Bronchial epithelial cell (primary cell): ENCODE measurements at regions not wholly inside any gene's neighbourhood (a gene's known extent, or its start where the extent isn't known, plus 50 kb on each side); places are given as distances from the start of the nearest gene placed in this dataset.

Experiments used
- DNase-seq: peaks from one replicate; pipeline ENCODE4 v3.0.0-alpha.2; 2010; ENCODE audit warnings: low read depth
- FAIRE-seq: peaks from 2 replicates; lab custom pipeline; 2011; peaks lifted over from hg19 to GRCh38; lab: Jason Lieb, UNC
- H3K27me3 ChIP-seq: 2 replicates; pipeline ENCODE4 v1.5.1; 2011; ENCODE audit warnings: low read length; ENCODE audit not compliant: control insufficient read depth, insufficient read depth
- H3K36me3 ChIP-seq: 2 replicates; pipeline ENCODE4 v1.5.1; 2011; ENCODE audit warnings: low read length; ENCODE audit not compliant: control insufficient read depth, insufficient read depth
- H3K4me3 ChIP-seq: 2 replicates; pipeline ENCODE4 v1.5.1; 2011; ENCODE audit warnings: mild to moderate bottlenecking, low read depth, low read length, control low read depth
- CTCF ChIP-seq: IDR thresholded peaks from 2 replicates; pipeline ENCODE4 v1.5.1; 2011; ENCODE audit warnings: mild to moderate bottlenecking, moderate library complexity, low read length, control low read depth, inconsistent platforms; ENCODE audit not compliant: insufficient read depth, severe bottlenecking

GRCh38 chr7:12898004-12898403, 210.6 kb downstream of the ARL4A start:
- Histone ChIP-seq H3K27me3 (no peaks in the 10 kb centered on the region), H3K36me3 (no peaks in the 10 kb centered on the region), H3K4me3 (no peak overlapping the region)
- DNase-seq = no peak
- FAIRE-seq = no peak
- TF ChIP-seq CTCF = no peak

- no peak overlapping the region for H3K4me3 ChIP-seq
- FAIRE-seq = no peak
- DNase-seq = no peak
- H3K27me3 ChIP-seq = no peaks in the 10 kb centered on the region
- no peak for TF ChIP-seq CTCF
- H3K36me3 ChIP-seq = no peaks in the 10 kb centered on the region
Observed at GRCh38 chr7:12898620-12899019, 211.2 kb downstream of the ARL4A start.

GRCh38 chr7:12905671-12906070, 218.2 kb downstream of the ARL4A start:
- no peaks in the 10 kb centered on the region for H3K36me3 ChIP-seq
- TF ChIP-seq CTCF = no peak
- FAIRE-seq = no peak
- H3K4me3 ChIP-seq = no peak overlapping the region
- DNase-seq = no peak
- no peaks in the 10 kb centered on the region for H3K27me3 ChIP-seq

DNA sequence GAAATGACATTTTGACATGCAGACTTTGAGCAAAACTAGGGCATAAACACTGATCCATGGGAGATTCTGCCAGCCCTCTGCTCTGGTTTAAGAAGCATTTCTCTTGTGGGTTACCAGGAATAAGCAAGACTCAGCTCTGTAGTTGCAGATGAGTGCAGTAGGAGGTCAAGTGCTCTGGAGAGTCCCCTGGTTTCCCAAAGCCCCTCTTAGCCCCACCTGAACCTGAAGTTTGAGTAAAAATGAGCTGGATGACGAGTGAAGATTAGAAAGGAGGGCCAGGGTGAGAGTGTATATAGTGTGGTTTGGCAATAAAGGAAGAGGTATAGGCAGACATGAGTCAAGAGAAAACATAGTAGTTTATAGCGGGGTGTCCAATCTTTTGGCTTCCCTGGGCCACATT, 220.3 kb downstream of the ARL4A start:
- H3K36me3 ChIP-seq = no peaks in the 10 kb centered on the region
- FAIRE-seq (no peak), DNase-seq (no peak)
- H3K4me3 ChIP-seq = no peak overlapping the region
- H3K27me3 ChIP-seq = no peaks in the 10 kb centered on the region
- no peak for TF ChIP-seq CTCF

DNA sequence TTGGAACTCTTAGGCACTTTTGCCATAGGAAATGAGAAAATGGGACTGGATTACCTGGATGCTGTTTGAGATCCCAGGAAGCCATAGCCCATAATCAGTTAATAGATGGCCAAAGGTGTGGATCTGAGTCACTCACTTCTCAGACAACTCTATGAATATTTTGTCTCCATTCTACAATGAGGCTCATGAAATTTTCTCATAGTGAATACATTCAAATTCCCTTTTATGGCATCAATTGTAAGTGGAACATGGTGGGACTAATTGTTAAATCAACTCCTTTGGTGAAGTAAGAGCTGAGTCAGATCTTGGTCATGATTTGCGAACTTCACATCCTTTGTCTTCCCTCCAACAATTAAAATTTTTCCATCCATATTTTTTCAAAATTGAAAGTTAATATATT, 222.1 kb downstream of the ARL4A start:
- Histone ChIP-seq H3K36me3 (no peaks in the 10 kb centered on the region), H3K27me3 (no peaks in the 10 kb centered on the region), H3K4me3 (no peak overlapping the region)
- no peak for FAIRE-seq
- peak; percentile 93 for DNase-seq
- no peak for TF ChIP-seq CTCF

DNA sequence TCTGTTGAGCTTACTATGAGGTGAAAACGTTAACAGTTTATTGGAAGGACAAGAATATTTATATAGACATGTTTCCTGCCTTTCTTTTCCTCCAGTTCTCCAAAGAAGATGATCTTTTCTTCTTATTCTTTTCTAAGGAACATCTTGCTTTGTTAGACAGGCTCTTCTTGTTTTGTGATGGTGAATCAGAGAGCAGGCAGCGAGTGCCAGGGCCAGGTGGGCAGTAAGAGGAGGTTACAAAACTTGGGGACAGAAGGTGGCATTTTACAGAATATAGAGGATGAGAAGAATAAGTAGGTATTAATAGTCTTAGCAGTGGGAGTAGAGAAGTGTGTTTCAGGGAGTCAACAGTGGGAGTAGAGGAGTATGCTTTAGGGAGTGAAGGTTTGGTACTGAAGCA, 223.6 kb downstream of the ARL4A start:
- Histone ChIP-seq H3K36me3 (no peaks in the 10 kb centered on the region), H3K4me3 (no peak overlapping the region), H3K27me3 (no peaks in the 10 kb centered on the region)
- FAIRE-seq (no peak), DNase-seq (peak; percentile 31)
- no peak for TF ChIP-seq CTCF
